ENCODE measurements at regions not wholly inside any gene's neighbourhood (a gene's known extent, or its start where the extent isn't known, plus 50 kb on each side); places are given as distances from the start of the nearest gene placed in this dataset.

- no peaks in the 10 kb centered on the region for H3K36me3 ChIP-seq (ENCODE audit: insufficient read depth, low read length)
- intact Hi-C loops (cut with micrococcal nuclease; ENCODE audit: unreplicated experiment): no loop called here
- TF ChIP-seq CTCF (conservative IDR thresholded peaks at IDR 0.05; ENCODE audit: low read length): no peak
- no peak for TF ChIP-seq EZH2phosphoT487 (IDR thresholded peaks at IDR 0.05; ENCODE audit: borderline replicate concordance, low read depth, low read length)
- H3K4me2 ChIP-seq (ENCODE audit: low read length): no peak overlapping the region
- H3K79me2 ChIP-seq (ENCODE audit: insufficient read depth, low read depth, low read length): no peaks in the 10 kb centered on the region
- H3K4me1 ChIP-seq (ENCODE audit: insufficient read depth, low read length, poor library complexity, severe bottlenecking): no peaks in the 10 kb centered on the region
- no peak overlapping the region for H3K4me3 ChIP-seq (ENCODE audit: low read depth, low read length, poor library complexity, severe bottlenecking)
- H2AFZ ChIP-seq (ENCODE audit: low read length): no peak overlapping the region
- no peaks in the 10 kb centered on the region for H4K20me1 ChIP-seq (ENCODE audit: insufficient read depth, low read length)
- no peaks in the 10 kb centered on the region for H3K9me3 ChIP-seq (ENCODE audit: low read length)
- DNase-seq (ENCODE audit: low spot score): no peak
- ChIA-PET POLR2A (no interaction called here), CTCF (ENCODE audit: unreplicated experiment) (no interaction called here)
- no TSS peak for BruUV-seq (replicated peaks)
- H3K27ac ChIP-seq (ENCODE audit: low read depth, low read length, poor library complexity, severe bottlenecking): no peak overlapping the region
- H3K9me2 ChIP-seq (ENCODE audit: insufficient read depth, low read length): no peaks in the 10 kb centered on the region
Observed at GRCh38 chr5:133670336-133670735, 58.0 kb upstream of the FSTL4 start.

- Histone ChIP-seq H3K4me2 (ENCODE audit: low read length) (no peak overlapping the region), H3K79me2 (ENCODE audit: insufficient read depth, low read depth, low read length) (no peaks in the 10 kb centered on the region), H3K9me2 (ENCODE audit: insufficient read depth, low read length) (no peaks in the 10 kb centered on the region), H3K4me3 (ENCODE audit: low read depth, low read length, poor library complexity, severe bottlenecking) (no peak overlapping the region), H4K20me1 (ENCODE audit: insufficient read depth, low read length) (no peaks in the 10 kb centered on the region), H2AFZ (ENCODE audit: low read length) (no peak overlapping the region), H3K36me3 (ENCODE audit: insufficient read depth, low read length) (no peaks in the 10 kb centered on the region), H3K27ac (ENCODE audit: low read depth, low read length, poor library complexity, severe bottlenecking) (no peak overlapping the region), H3K9me3 (ENCODE audit: low read length) (no peaks in the 10 kb centered on the region), H3K4me1 (ENCODE audit: insufficient read depth, low read length, poor library complexity, severe bottlenecking) (no peaks in the 10 kb centered on the region)
- BruUV-seq (replicated peaks): no TSS peak
- intact Hi-C loops (cut with micrococcal nuclease; ENCODE audit: unreplicated experiment): no loop called here
- CTCF ChIA-PET (ENCODE audit: unreplicated experiment): no interaction called here
- TF ChIP-seq EZH2phosphoT487 (IDR thresholded peaks at IDR 0.05; ENCODE audit: borderline replicate concordance, low read depth, low read length): no peak
- no peak for TF ChIP-seq CTCF (conservative IDR thresholded peaks at IDR 0.05; ENCODE audit: low read length)
- DNase-seq (ENCODE audit: low spot score): no peak
- POLR2A ChIA-PET: no interaction called here
Observed at GRCh38 chr5:133669472-133669871, 57.1 kb upstream of the FSTL4 start.

- H2AFZ ChIP-seq (ENCODE audit: low read length): no peak overlapping the region
- H3K79me2 ChIP-seq (ENCODE audit: insufficient read depth, low read depth, low read length): no peaks in the 10 kb centered on the region
- H3K9me3 ChIP-seq (ENCODE audit: low read length): no peaks in the 10 kb centered on the region
- ChIA-PET POLR2A (no interaction called here), CTCF (ENCODE audit: unreplicated experiment) (no interaction called here)
- intact Hi-C loops (cut with micrococcal nuclease; ENCODE audit: unreplicated experiment): no loop called here
- H3K4me3 ChIP-seq (ENCODE audit: low read depth, low read length, poor library complexity, severe bottlenecking): no peak overlapping the region
- no peaks in the 10 kb centered on the region for H3K4me1 ChIP-seq (ENCODE audit: insufficient read depth, low read length, poor library complexity, severe bottlenecking)
- no peak for DNase-seq (ENCODE audit: low spot score)
- BruUV-seq (replicated peaks): no TSS peak
- no peak overlapping the region for H3K4me2 ChIP-seq (ENCODE audit: low read length)
- H3K9me2 ChIP-seq (ENCODE audit: insufficient read depth, low read length): no peaks in the 10 kb centered on the region
- no peak overlapping the region for H3K27ac ChIP-seq (ENCODE audit: low read depth, low read length, poor library complexity, severe bottlenecking)
- TF ChIP-seq EZH2phosphoT487 (IDR thresholded peaks at IDR 0.05; ENCODE audit: borderline replicate concordance, low read depth, low read length) (no peak), CTCF (conservative IDR thresholded peaks at IDR 0.05; ENCODE audit: low read length) (no peak)
- H3K36me3 ChIP-seq (ENCODE audit: insufficient read depth, low read length): no peaks in the 10 kb centered on the region
- no peaks in the 10 kb centered on the region for H4K20me1 ChIP-seq (ENCODE audit: insufficient read depth, low read length)
Observed at GRCh38 chr5:133668458-133668857, 56.1 kb upstream of the FSTL4 start.

Measured in OCI-LY7 (cell line).